HepG2 (cell line): ENCODE measurements at regions not wholly inside any gene's neighbourhood (a gene's known extent, or its start where the extent isn't known, plus 50 kb on each side); places are given as distances from the start of the nearest gene placed in this dataset.

Source experiments
- ATAC-seq: fragments of 200-7000 bp; cut with Tn5 transposase; 3 replicates; pipeline ENCODE4 v1.9.1; 2020; ENCODE audit warnings: mild to moderate bottlenecking, moderate library complexity
- BruUV-seq: library from RNA; stranded (reverse); fragments of 400-500 nt; replicated peaks from 2 replicates; lab custom pipeline; 2021; lab: Mats Ljungman, UMichigan
- CTCF ChIA-PET: fragments of 300-600 bp; formaldehyde crosslinking; extraction: SDS; loops from one replicate; lab custom pipeline; 2021; ENCODE audit warnings: low total read pairs, inconsistent platforms, low intra/inter-chr PET ratio; lab: Yijun Ruan, JAX
- POLR2A ChIA-PET: fragments of 350-600 bp; sonication (Branson Sonifier 250); formaldehyde crosslinking; loops from one replicate; lab custom pipeline; 2020; ENCODE audit warnings: antibody characterized with exemption, inconsistent platforms; lab: Yijun Ruan, JAX
- DNase-seq: peaks from one replicate; pipeline ENCODE4 v3.0.0-alpha.2; 2015; ENCODE audit warnings: low spot score
- FAIRE-seq: peaks from 3 replicates; lab custom pipeline; 2011; peaks lifted over from hg19 to GRCh38; lab: Jason Lieb, UNC
- H2AFZ ChIP-seq: one replicate; pipeline ENCODE4 v1.6.1; 2011; ENCODE audit warnings: low read length, inconsistent platforms
- H3K27ac ChIP-seq: fragments of 300-600 bp; 3 replicates; pipeline ENCODE4 v1.8.0; 2011; ENCODE audit warnings: mixed run types, mild to moderate bottlenecking, mixed read lengths, low read length, inconsistent platforms; ENCODE audit not compliant: insufficient read depth; ENCODE audit errors: extremely low read length
- H3K27me3 ChIP-seq, 2 experiments: fragments of 200-600 bp in 1 of 2; 2 replicates in 1 of 2; 3 replicates in 1 of 2; pipeline versions ENCODE4 v1.6.0 to v1.8.0; 2011; ENCODE audit warnings: low read length in 2 of 2, mild to moderate bottlenecking in 2 of 2, moderate library complexity in 2 of 2, inconsistent platforms in 1 of 2; ENCODE audit not compliant: insufficient read depth in 2 of 2, control insufficient read depth in 1 of 2
- H3K36me3 ChIP-seq, 2 experiments: fragments of 200-600 bp in 1 of 2; replicated peaks in 1 of 2; 2 replicates in 1 of 2; 3 replicates in 1 of 2; pipeline versions ENCODE4 v1.5.1 to v1.8.0; 2011; ENCODE audit warnings: low read length in 2 of 2, inconsistent platforms in 1 of 2; ENCODE audit not compliant: insufficient read depth in 2 of 2, control insufficient read depth in 1 of 2
- H3K4me1 ChIP-seq: 2 replicates; pipeline ENCODE4 v1.5.1; 2012; ENCODE audit warnings: low read length, inconsistent platforms; ENCODE audit not compliant: insufficient read depth
- H3K4me2 ChIP-seq: 2 replicates; pipeline ENCODE4 v1.6.0; 2011; ENCODE audit warnings: low read depth, low read length, inconsistent platforms
- H3K4me3 ChIP-seq, 3 experiments: fragments of 200-600 bp in 1 of 3; sonication (generic), shearing (Covaris generic) in 1 of 3; replicated peaks in 1 of 3; 2 replicates each; pipeline ENCODE4 v1.5.1; 2011 to 2016; ENCODE audit warnings: low read length in 3 of 3, inconsistent platforms in 2 of 3, low read depth in 2 of 3, mild to moderate bottlenecking in 2 of 3, control low read depth in 1 of 3, mixed read lengths in 1 of 3; ENCODE audit not compliant: insufficient read depth in 1 of 3
- H3K79me2 ChIP-seq: one replicate; pipeline ENCODE4 v1.6.1; 2011; ENCODE audit warnings: low read length, inconsistent platforms; ENCODE audit not compliant: insufficient read depth
- H3K9ac ChIP-seq: 2 replicates; pipeline ENCODE4 v1.6.0; 2011; ENCODE audit warnings: mild to moderate bottlenecking, low read depth, low read length, inconsistent platforms; ENCODE audit not compliant: insufficient read depth
- H3K9me3 ChIP-seq: 2 replicates; pipeline ENCODE4 v1.5.1; 2012; ENCODE audit warnings: mild to moderate bottlenecking, low read length
- H4K20me1 ChIP-seq: 2 replicates; pipeline ENCODE4 v1.6.0; 2011; ENCODE audit warnings: inconsistent platforms, mild to moderate bottlenecking, low read length, moderate library complexity; ENCODE audit not compliant: insufficient read depth
- HNRNPUL1 ChIP-seq: fragments of 200-400 bp; formaldehyde crosslinking; IDR thresholded peaks from 2 replicates; pipeline ENCODE4 v1.6.1; 2017; ENCODE audit warnings: low read depth, mild to moderate bottlenecking, low read length, moderate library complexity
- SCMH1 ChIP-seq: sonication (generic); formaldehyde crosslinking; IDR thresholded peaks from 2 replicates; pipeline ENCODE4 v1.9.0; 2021; ENCODE audit warnings: missing genetic modification reagents, mild to moderate bottlenecking, borderline replicate concordance
- SRF ChIP-seq: IDR thresholded peaks from 2 replicates; pipeline ENCODE4 v1.6.1; 2011; ENCODE audit warnings: mild to moderate bottlenecking, low read depth, low read length, moderate library complexity
- ZBTB21 ChIP-seq: sonication (generic); formaldehyde crosslinking; IDR thresholded peaks from 2 replicates; pipeline ENCODE4 v1.4.0; 2020; ENCODE audit warnings: missing genetic modification reagents
- ZBTB3 ChIP-seq: sonication (generic); formaldehyde crosslinking; IDR thresholded peaks from 2 replicates; pipeline ENCODE4 v1.4.0; 2020; ENCODE audit warnings: low read depth, mild to moderate bottlenecking, moderate library complexity, missing genetic modification reagents, borderline replicate concordance
- ZFP36 ChIP-seq: fragments of 150-350 bp; IDR thresholded peaks from 2 replicates; pipeline ENCODE4 v1.6.1; 2018; ENCODE audit warnings: borderline replicate concordance, low read length, low read depth; ENCODE audit not compliant: partially characterized antibody
- ZNF136 ChIP-seq: sonication (generic); formaldehyde crosslinking; IDR thresholded peaks from 2 replicates; pipeline ENCODE4 v1.8.1; 2022; ENCODE audit warnings: low read depth, mild to moderate bottlenecking, moderate library complexity, missing genetic modification reagents
- ZNF207 ChIP-seq: fragments of 450-650 bp; IDR thresholded peaks from 2 replicates; pipeline ENCODE4 v1.6.1; 2016; ENCODE audit warnings: antibody characterized with exemption, borderline replicate concordance
- ZNF816 ChIP-seq: sonication (generic); formaldehyde crosslinking; IDR thresholded peaks from 2 replicates; pipeline ENCODE4 v1.8.0; 2022; ENCODE audit warnings: missing genetic modification reagents, mild to moderate bottlenecking, borderline replicate concordance
- ZNF891 ChIP-seq: sonication (generic); formaldehyde crosslinking; IDR thresholded peaks from 2 replicates; pipeline ENCODE4 v1.5.0; 2020; ENCODE audit warnings: mild to moderate bottlenecking, missing genetic modification reagents
- ZZZ3 ChIP-seq: sonication (generic); formaldehyde crosslinking; IDR thresholded peaks from 2 replicates; pipeline ENCODE4 v1.4.0; 2020; ENCODE audit warnings: missing genetic modification reagents, mild to moderate bottlenecking, borderline replicate concordance
- WGBS: methylation state at CpG from one replicate; pipeline ENCODE4 v1.1.6; 2017; ENCODE audit warnings: low lambda C conversion rate; 5-methylcytosine and 5-hydroxymethylcytosine counted together
- in situ Hi-C: cut with HindIII; loops from 2 replicates; pipeline ENCODE4 v1.10.0; 2017; ENCODE audit warnings: low pct_unique_long_range_greater_than_20kb; ENCODE audit not compliant: extremely low pct_ligation_motif_present
- intact Hi-C: fragments of 100-400 bp; cut with micrococcal nuclease; formaldehyde crosslinking; loops from one replicate; pipeline ENCODE4 v1.10.0; 2022; ENCODE audit not compliant: unreplicated experiment
- TF ChIP-seq, protein P1 (sequence below): sonication (generic); formaldehyde crosslinking; IDR thresholded peaks from 2 replicates; pipeline ENCODE4 v1.4.0; 2020; ENCODE audit warnings: missing genetic modification reagents
- TF ChIP-seq, protein P2 (sequence below): sonication (generic); formaldehyde crosslinking; IDR thresholded peaks from 2 replicates; pipeline ENCODE4 v1.8.0; 2022; ENCODE audit warnings: mild to moderate bottlenecking, missing genetic modification reagents, moderate library complexity

DNA sequence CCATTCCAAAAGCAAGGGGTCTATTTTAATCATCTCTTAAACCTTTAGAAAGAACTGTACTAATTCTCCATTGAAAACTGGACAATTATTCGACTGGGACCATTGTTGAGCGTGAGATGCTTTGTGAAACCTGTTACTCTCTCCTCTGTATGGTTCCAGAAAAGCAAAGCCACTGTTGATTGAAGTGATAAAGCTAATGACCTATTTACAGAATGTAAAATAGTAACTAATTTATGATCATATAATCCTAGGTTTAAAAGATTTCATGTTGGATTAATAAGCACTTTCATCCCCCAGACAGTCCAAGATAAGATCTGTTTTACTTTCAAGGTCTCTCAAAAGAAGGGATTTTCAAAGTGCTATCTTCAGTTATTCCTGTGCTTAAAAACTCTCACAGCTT is 614.5 kb downstream of the TMA16 start:
- Histone ChIP-seq H3K27me3 (no peaks in the 10 kb centered on the region), H3K4me3 (no peak overlapping the region), H3K27ac (no peak overlapping the region), H3K36me3 (no peaks in the 10 kb centered on the region), H4K20me1 (no peaks in the 10 kb centered on the region), H3K4me1 (no peaks in the 10 kb centered on the region), H3K4me2 (no peak overlapping the region), H3K9me3 (no peaks in the 10 kb centered on the region), H3K9ac (no peak overlapping the region), H2AFZ (no peak overlapping the region), H3K79me2 (no peaks in the 10 kb centered on the region)
- in situ Hi-C loops: no loop called here
- intact Hi-C loops: no loop called here
- TF ChIP-seq SRF: no peak
- TF ChIP-seq ZNF891: no peak
- no peak for TF ChIP-seq ZBTB21 (CRISPR knock-in tag)
- BruUV-seq: no TSS peak
- POLR2A ChIA-PET: no interaction called here
- no peak for FAIRE-seq
- 0% methylated on average over 2 of the region's 2 CpGs for WGBS
- CTCF ChIA-PET: no interaction called here
- ATAC-seq: no peak
- DNase-seq: no peak

DNA sequence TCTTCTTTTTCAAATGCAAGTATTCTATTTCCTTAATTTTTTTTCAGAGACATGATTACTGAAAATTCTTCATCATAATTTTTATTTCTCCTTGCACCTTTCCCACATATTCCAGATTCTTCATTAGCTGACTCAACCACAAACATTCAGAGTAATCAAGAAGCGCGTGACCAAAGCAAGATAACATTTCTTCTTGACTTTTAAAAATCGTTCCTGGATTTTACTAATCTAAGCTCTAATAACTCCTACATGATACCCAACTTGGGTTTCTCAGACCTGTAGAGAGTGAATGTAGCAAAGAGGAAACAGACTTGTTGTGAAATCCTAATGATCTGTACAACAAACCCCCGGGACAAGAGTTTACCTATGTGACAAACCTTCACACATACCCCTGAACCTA is 615.0 kb downstream of the TMA16 start:
- H4K20me1 ChIP-seq: no peaks in the 10 kb centered on the region
- WGBS: 22% methylated on average over 4 of the region's 4 CpGs
- no peak overlapping the region for H3K27ac ChIP-seq
- H3K27me3 ChIP-seq: no peaks in the 10 kb centered on the region
- no peak for FAIRE-seq
- no peak for ATAC-seq
- intact Hi-C loops (no loop called here), in situ Hi-C loops (no loop called here)
- H3K4me3 ChIP-seq: no peak overlapping the region
- no peaks in the 10 kb centered on the region for H3K36me3 ChIP-seq
- ChIA-PET CTCF (no interaction called here), POLR2A (no interaction called here)
- no peaks in the 10 kb centered on the region for H3K4me1 ChIP-seq
- TF ChIP-seq ZNF207 (no peak), ZBTB3 (CRISPR knock-in tag) (no peak), ZNF136 (CRISPR knock-in tag) (no peak), SCMH1 (CRISPR knock-in tag) (no peak), ZFP36 (no peak), ZNF816 (CRISPR knock-in tag) (no peak), HNRNPUL1 (no peak), ZZZ3 (no peak)
- TF ChIP-seq, protein P1, sequence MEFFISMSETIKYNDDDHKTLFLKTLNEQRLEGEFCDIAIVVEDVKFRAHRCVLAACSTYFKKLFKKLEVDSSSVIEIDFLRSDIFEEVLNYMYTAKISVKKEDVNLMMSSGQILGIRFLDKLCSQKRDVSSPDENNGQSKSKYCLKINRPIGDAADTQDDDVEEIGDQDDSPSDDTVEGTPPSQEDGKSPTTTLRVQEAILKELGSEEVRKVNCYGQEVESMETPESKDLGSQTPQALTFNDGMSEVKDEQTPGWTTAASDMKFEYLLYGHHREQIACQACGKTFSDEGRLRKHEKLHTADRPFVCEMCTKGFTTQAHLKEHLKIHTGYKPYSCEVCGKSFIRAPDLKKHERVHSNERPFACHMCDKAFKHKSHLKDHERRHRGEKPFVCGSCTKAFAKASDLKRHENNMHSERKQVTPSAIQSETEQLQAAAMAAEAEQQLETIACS (CRISPR knock-in tag): no peak
- TF ChIP-seq, protein P2, sequence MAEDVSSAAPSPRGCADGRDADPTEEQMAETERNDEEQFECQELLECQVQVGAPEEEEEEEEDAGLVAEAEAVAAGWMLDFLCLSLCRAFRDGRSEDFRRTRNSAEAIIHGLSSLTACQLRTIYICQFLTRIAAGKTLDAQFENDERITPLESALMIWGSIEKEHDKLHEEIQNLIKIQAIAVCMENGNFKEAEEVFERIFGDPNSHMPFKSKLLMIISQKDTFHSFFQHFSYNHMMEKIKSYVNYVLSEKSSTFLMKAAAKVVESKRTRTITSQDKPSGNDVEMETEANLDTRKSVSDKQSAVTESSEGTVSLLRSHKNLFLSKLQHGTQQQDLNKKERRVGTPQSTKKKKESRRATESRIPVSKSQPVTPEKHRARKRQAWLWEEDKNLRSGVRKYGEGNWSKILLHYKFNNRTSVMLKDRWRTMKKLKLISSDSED (CRISPR knock-in tag): no peak
- H3K4me2 ChIP-seq: no peak overlapping the region
- H2AFZ ChIP-seq: no peak overlapping the region
- no peaks in the 10 kb centered on the region for H3K9me3 ChIP-seq
- BruUV-seq: no TSS peak
- H3K9ac ChIP-seq: no peak overlapping the region
- no peaks in the 10 kb centered on the region for H3K79me2 ChIP-seq
- DNase-seq: no peak
